ENCODE measurements at regions not wholly inside any gene's neighbourhood (a gene's known extent, or its start where the extent isn't known, plus 50 kb on each side); places are given as distances from the start of the nearest gene placed in this dataset.

- TF ChIP-seq EZH2 (IDR thresholded peaks at IDR 0.05) (no peak), POLR2AphosphoS5 (IDR thresholded peaks at IDR 0.05; ENCODE audit: borderline replicate concordance, low read depth, low read length) (no peak)
Observed at GRCh38 chr3:171956181-171956683, 83.1 kb upstream of the FNDC3B start.
